HepG2 (cell line): ENCODE measurements at regions not wholly inside any gene's neighbourhood (a gene's known extent, or its start where the extent isn't known, plus 50 kb on each side); places are given as distances from the start of the nearest gene placed in this dataset.

Experiments used
- ASH2L ChIP-seq: fragments of 300-600, 200-600 bp; sonication (generic); IDR thresholded peaks from 2 replicates; pipeline ENCODE4 v1.7.0; 2017; ENCODE audit warnings: low read depth, mild to moderate bottlenecking, moderate library complexity, mixed read lengths, low read length; ENCODE audit not compliant: insufficient read length
- POLR2A ChIP-seq, 2 experiments: IDR thresholded peaks; 2 replicates each; pipeline ENCODE4 v1.6.1; 2011; ENCODE audit warnings: low read depth in 2 of 2, low read length in 2 of 2, mild to moderate bottlenecking in 1 of 2, moderate library complexity in 1 of 2; ENCODE audit not compliant: insufficient read depth in 1 of 2

DNA sequence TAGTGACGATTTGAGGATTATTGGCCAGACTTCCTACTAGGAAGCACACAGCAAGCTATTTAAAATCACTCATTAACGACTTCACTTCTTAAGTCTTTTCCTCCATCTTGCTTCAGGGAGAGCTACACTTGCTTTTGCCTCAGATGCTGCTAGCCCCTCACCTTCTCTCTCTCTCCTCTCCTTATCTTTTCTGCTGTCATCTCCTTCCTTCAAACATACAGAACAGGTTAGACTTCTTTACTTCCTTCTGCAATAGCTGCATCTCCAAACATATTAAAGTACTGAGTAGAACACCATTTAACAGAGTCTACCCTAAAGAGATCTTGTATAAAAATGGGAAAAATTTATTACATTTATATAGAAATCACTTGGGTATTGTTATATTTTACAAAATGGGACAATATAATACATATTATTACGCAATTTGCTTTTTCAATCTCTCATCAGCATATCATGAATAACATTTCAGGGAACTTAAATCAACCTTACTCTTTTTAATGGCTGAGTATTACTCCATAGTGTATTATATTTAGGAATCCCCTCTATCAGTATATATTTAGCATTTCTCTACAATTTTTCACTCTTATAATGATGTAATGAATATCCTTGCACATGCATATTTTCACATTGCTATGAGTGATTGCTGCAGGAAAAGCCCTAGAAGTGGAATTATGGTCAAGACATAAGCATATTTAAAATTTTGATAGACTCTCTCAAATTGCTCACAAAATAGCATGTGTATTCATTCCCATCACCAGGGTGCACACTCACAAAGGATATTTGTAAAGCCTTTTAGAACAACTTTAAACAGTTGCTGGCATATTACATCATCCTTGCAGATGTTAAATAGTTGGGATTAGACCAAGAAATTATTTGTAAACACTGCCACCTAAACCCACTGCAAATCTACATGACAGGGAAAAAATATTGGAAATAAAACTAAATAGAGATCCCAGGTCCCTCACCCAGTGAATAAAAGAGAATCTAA, 164.5 kb upstream of the NFIB start:
- TF ChIP-seq POLR2A (IDR thresholded peaks at IDR 0.05; ENCODE audit: insufficient read depth in 1 of 2, low read depth in 2 of 2, low read length in 2 of 2) (no peak), ASH2L (no peak)
